ENCODE measurements at regions not wholly inside any gene's neighbourhood (a gene's known extent, or its start where the extent isn't known, plus 50 kb on each side); places are given as distances from the start of the nearest gene placed in this dataset.

GRCh38 chr12:127562816-127563215 lies 704.2 kb upstream of the TMEM132C start:
- no peak for TF ChIP-seq STAT1 (IDR thresholded peaks at IDR 0.05; ENCODE audit: unreplicated experiment)
- no peak for TF ChIP-seq EZH2 (IDR thresholded peaks at IDR 0.05; ENCODE audit: low read depth, unreplicated experiment)
- no peak for TF ChIP-seq EZH2phosphoT487 (IDR thresholded peaks at IDR 0.05; ENCODE audit: unreplicated experiment)
- H3F3A ChIP-seq (replicated peaks; ENCODE audit: low read depth): no peaks in the 10 kb centered on the region
- no peaks in the 10 kb centered on the region for H3K79me2 ChIP-seq (replicated peaks; ENCODE audit: insufficient read depth)
- Mint-ChIP-seq H3K4me3 (no peak overlapping the region), H3K9me3 (peaks cover 94% of the 10 kb centered on the region), H3K27ac (no peak overlapping the region), H3K4me1 (no peaks in the 10 kb centered on the region), H3K36me3 (ENCODE audit: low read depth) (peaks cover 39% of the 10 kb centered on the region), H3K27me3 (ENCODE audit: insufficient read depth, low read depth, poor library complexity) (peaks cover 5% of the 10 kb centered on the region)
- no peaks in the 10 kb centered on the region for H3K4me1 ChIP-seq (ENCODE audit: insufficient read depth)
- H3K9me2 ChIP-seq (ENCODE audit: insufficient read depth): no peaks in the 10 kb centered on the region
- H4K20me1 ChIP-seq (replicated peaks; ENCODE audit: insufficient read depth): no peaks in the 10 kb centered on the region
- H3K27me3 ChIP-seq (ENCODE audit: insufficient read depth): no peaks in the 10 kb centered on the region
- ATAC-seq (no peak), DNase-seq (ENCODE audit: low spot score) (no peak)
- 0 out of 2 replicates have a peak, but pooled peaks cover 3% of the 10 kb centered on the region for H3K36me3 ChIP-seq (ENCODE audit: insufficient read depth)
- no peak overlapping the region for H3K4me2 ChIP-seq
- no peak overlapping the region for H2AFZ ChIP-seq
- H3K27ac ChIP-seq (ENCODE audit: low read depth): no peak overlapping the region
- no peak overlapping the region for H3K4me3 ChIP-seq

DNA sequence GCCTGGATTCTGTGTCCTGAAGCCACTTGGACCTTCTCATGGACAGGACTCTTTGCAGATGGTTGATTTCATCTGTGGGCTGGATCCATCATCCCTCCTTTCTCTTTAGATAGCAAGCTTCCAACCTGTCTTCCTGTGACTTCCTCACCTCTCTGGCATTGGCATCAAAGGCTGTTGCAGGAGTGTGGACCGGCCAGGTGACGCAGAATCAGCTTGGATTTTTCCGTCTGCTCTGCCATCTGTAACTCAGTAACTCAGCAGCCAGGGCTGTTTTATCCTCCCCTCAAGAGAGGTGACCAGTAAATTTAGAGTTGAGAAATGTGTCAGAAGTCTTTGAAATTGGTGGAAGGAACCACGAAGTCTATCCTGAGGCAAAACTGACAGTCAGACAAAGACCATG lies 701.7 kb upstream of the TMEM132C start:
- DNase-seq (ENCODE audit: low spot score): no peak
- Mint-ChIP-seq H3K27me3 (ENCODE audit: insufficient read depth, low read depth, poor library complexity) (peaks cover 10% of the 10 kb centered on the region), H3K27ac (no peak overlapping the region), H3K9me3 (peaks cover 94% of the 10 kb centered on the region), H3K4me3 (no peak overlapping the region), H3K4me1 (no peaks in the 10 kb centered on the region), H3K36me3 (ENCODE audit: low read depth) (peaks cover 35% of the 10 kb centered on the region)
- H2AFZ ChIP-seq: no peak overlapping the region
- H3K9me2 ChIP-seq (ENCODE audit: insufficient read depth): no peaks in the 10 kb centered on the region
- ATAC-seq: no peak
- no peaks in the 10 kb centered on the region for H3K27me3 ChIP-seq (ENCODE audit: insufficient read depth)
- 0 out of 2 replicates have a peak, but pooled peaks cover 3% of the 10 kb centered on the region for H3K36me3 ChIP-seq (ENCODE audit: insufficient read depth)
- H3K4me1 ChIP-seq (ENCODE audit: insufficient read depth): no peaks in the 10 kb centered on the region
- no peaks in the 10 kb centered on the region for H4K20me1 ChIP-seq (replicated peaks; ENCODE audit: insufficient read depth)
- H3K4me3 ChIP-seq: no peak overlapping the region
- no peaks in the 10 kb centered on the region for H3K79me2 ChIP-seq (replicated peaks; ENCODE audit: insufficient read depth)
- H3K4me2 ChIP-seq: no peak overlapping the region
- no peaks in the 10 kb centered on the region for H3F3A ChIP-seq (replicated peaks; ENCODE audit: low read depth)
- no peak overlapping the region for H3K27ac ChIP-seq (ENCODE audit: low read depth)
- no peak for TF ChIP-seq JUNB (IDR thresholded peaks at IDR 0.05; ENCODE audit: unreplicated experiment)
- TF ChIP-seq EZH2phosphoT487 (IDR thresholded peaks at IDR 0.05; ENCODE audit: unreplicated experiment): no peak
- no peak for TF ChIP-seq NANOG (IDR thresholded peaks at IDR 0.05; ENCODE audit: borderline replicate concordance)
- no peak for TF ChIP-seq REST (IDR thresholded peaks at IDR 0.05; ENCODE audit: unreplicated experiment)
- no peak for TF ChIP-seq ZNF114 (CRISPR knock-in tag; IDR thresholded peaks at IDR 0.05)
- no peak for TF ChIP-seq CREB1 (CRISPR knock-in tag; IDR thresholded peaks at IDR 0.05; ENCODE audit: low read depth)
- TF ChIP-seq ZNF331 (CRISPR knock-in tag; IDR thresholded peaks at IDR 0.05; ENCODE audit: low read depth): no peak
- no peak for TF ChIP-seq EZH2 (IDR thresholded peaks at IDR 0.05; ENCODE audit: low read depth, unreplicated experiment)
- no peak for TF ChIP-seq ZNF462 (CRISPR knock-in tag; IDR thresholded peaks at IDR 0.05)
- no peak for TF ChIP-seq CTCF (conservative IDR thresholded peaks at IDR 0.05; ENCODE audit: low read depth in 2 of 2)
- TF ChIP-seq STAT1 (IDR thresholded peaks at IDR 0.05; ENCODE audit: unreplicated experiment): no peak
